Breast epithelium (tissue), 4 donors: ENCODE measurements at regions not wholly inside any gene's neighbourhood (a gene's known extent, or its start where the extent isn't known, plus 50 kb on each side); places are given as distances from the start of the nearest gene placed in this dataset.

ENCODE experiments used
- DNase-seq, 2 donors: peaks; one replicate each; pipeline ENCODE4 v3.0.0-alpha.2; 2019; ENCODE audit warnings: low spot score in 2 of 2
- H3K27ac ChIP-seq, 2 donors: fragments of 200-600 bp; sonication (generic) in 1 of 2; one replicate each; pipeline ENCODE4 v1.5.1; 2016 to 2019; ENCODE audit warnings: mild to moderate bottlenecking in 1 of 2
- H3K27me3 ChIP-seq, 2 donors: fragments of 200-600 bp; sonication (generic) in 1 of 2; one replicate each; pipeline versions ENCODE4 v1.5.1 to v1.6.0; 2017 to 2019; ENCODE audit warnings: control low read depth in 1 of 2, mild to moderate bottlenecking in 1 of 2
- H3K36me3 ChIP-seq: fragments of 200-600 bp; one replicate; pipeline ENCODE4 v1.5.1; 2019
- H3K4me1 ChIP-seq, 2 donors: fragments of 200-600 bp; sonication (generic); one replicate each; pipeline ENCODE4 v1.5.1; 2016 to 2019; ENCODE audit warnings: control low read depth in 1 of 2
- H3K4me3 ChIP-seq, 3 donors: fragments of 200-600 bp; sonication (generic); 1 replicate in 2 of 3; 2 replicates in 1 of 3; pipeline ENCODE4 v1.5.1; 2016 to 2019; ENCODE audit warnings: mild to moderate bottlenecking in 3 of 3, moderate library complexity in 2 of 3
- H3K9me3 ChIP-seq, 2 donors: fragments of 200-600 bp; sonication (generic) in 1 of 2; one replicate each; pipeline ENCODE4 v1.5.1; 2016 to 2019; ENCODE audit warnings: control low read depth in 1 of 2
- CTCF ChIP-seq, 3 donors: fragments of 450-650 bp; IDR thresholded peaks; one replicate each; pipeline ENCODE4 v1.5.1; 2016 to 2017; ENCODE audit warnings: antibody characterized with exemption in 3 of 3, mild to moderate bottlenecking in 3 of 3, moderate library complexity in 3 of 3
- POLR2A ChIP-seq: fragments of 450-650 bp; IDR thresholded peaks from one replicate; pipeline ENCODE4 v1.6.1; 2016; ENCODE audit warnings: antibody characterized with exemption, mild to moderate bottlenecking, moderate library complexity
- POLR2AphosphoS5 ChIP-seq, 3 donors: sonication (generic); formaldehyde crosslinking; IDR thresholded peaks; one replicate each; pipeline ENCODE4 v1.6.1; 2017; ENCODE audit warnings: antibody characterized with exemption in 3 of 3
- intact Hi-C: fragments of 100-400 bp; cut with DNase I; formaldehyde crosslinking; loops from one replicate; pipeline ENCODE4 v1.15.1; 2023; ENCODE audit warnings: low total_unique reads

- Histone ChIP-seq H3K4me3 (no peak overlapping the region), H3K27me3 (no peaks in the 10 kb centered on the region), H3K27ac (no peak overlapping the region), H3K9me3 (no peaks in the 10 kb centered on the region), H3K4me1 (no peaks in the 10 kb centered on the region), H3K36me3 (no peaks in the 10 kb centered on the region)
- DNase-seq = no peak
- no peak for TF ChIP-seq CTCF (IDR thresholded peaks at IDR 0.05)
- no peak for TF ChIP-seq POLR2AphosphoS5 (IDR thresholded peaks at IDR 0.05)
- TF ChIP-seq POLR2A = no peak
- intact Hi-C loops = no loop called here
Measured at GRCh38 chr10:20399772-20400171, 497.3 kb downstream of the NEBL start.

- no peak for DNase-seq
Measured at GRCh38 chr10:20396701-20397100, 500.4 kb downstream of the NEBL start.

GRCh38 chr10:20396205-20396604 lies 500.9 kb downstream of the NEBL start:
- Histone ChIP-seq H3K9me3 (no peaks in the 10 kb centered on the region), H3K27me3 (no peaks in the 10 kb centered on the region), H3K36me3 (no peaks in the 10 kb centered on the region), H3K4me1 (no peaks in the 10 kb centered on the region), H3K27ac (no peak overlapping the region), H3K4me3 (no peak overlapping the region)
- no peak for DNase-seq
- TF ChIP-seq POLR2AphosphoS5 (IDR thresholded peaks at IDR 0.05) (no peak), POLR2A (no peak), CTCF (IDR thresholded peaks at IDR 0.05) (no peak)
- intact Hi-C loops = no loop called here

More at GRCh38 chr10:20396701-20397100, 500.4 kb downstream of the NEBL start:
- Histone ChIP-seq H3K9me3 (no peaks in the 10 kb centered on the region), H3K36me3 (no peaks in the 10 kb centered on the region), H3K4me1 (no peaks in the 10 kb centered on the region), H3K27me3 (no peaks in the 10 kb centered on the region), H3K27ac (no peak overlapping the region), H3K4me3 (no peak overlapping the region)
- TF ChIP-seq POLR2A = no peak
- TF ChIP-seq POLR2AphosphoS5 (IDR thresholded peaks at IDR 0.05) = no peak
- no peak for TF ChIP-seq CTCF (IDR thresholded peaks at IDR 0.05)
- intact Hi-C loops = no loop called here

GRCh38 chr10:20391629-20392028 lies 505.5 kb downstream of the NEBL start:
- intact Hi-C loops = no loop called here

GRCh38 chr10:20381761-20382160 lies 515.4 kb downstream of the NEBL start:
- intact Hi-C loops = no loop called here
- no peaks in the 10 kb centered on the region for H3K27me3 ChIP-seq
- no peak overlapping the region for H3K27ac ChIP-seq
- no peak overlapping the region for H3K4me3 ChIP-seq
- H3K9me3 ChIP-seq = no peaks in the 10 kb centered on the region
- H3K4me1 ChIP-seq = no peaks in the 10 kb centered on the region
- no peaks in the 10 kb centered on the region for H3K36me3 ChIP-seq
- TF ChIP-seq POLR2A (no peak), POLR2AphosphoS5 (IDR thresholded peaks at IDR 0.05) (no peak), CTCF (IDR thresholded peaks at IDR 0.05) (no peak)
- DNase-seq = no peak

More at GRCh38 chr10:20391629-20392028, 505.5 kb downstream of the NEBL start:
- no peak overlapping the region for H3K4me3 ChIP-seq
- no peaks in the 10 kb centered on the region for H3K36me3 ChIP-seq
- no peaks in the 10 kb centered on the region for H3K4me1 ChIP-seq
- H3K27me3 ChIP-seq = no peaks in the 10 kb centered on the region
- no peaks in the 10 kb centered on the region for H3K9me3 ChIP-seq
- DNase-seq = no peak
- no peak overlapping the region for H3K27ac ChIP-seq
- TF ChIP-seq POLR2A (no peak), CTCF (IDR thresholded peaks at IDR 0.05) (no peak), POLR2AphosphoS5 (IDR thresholded peaks at IDR 0.05) (no peak)
